ENCODE measurements at regions not wholly inside any gene's neighbourhood (a gene's known extent, or its start where the extent isn't known, plus 50 kb on each side); places are given as distances from the start of the nearest gene placed in this dataset.

DNA sequence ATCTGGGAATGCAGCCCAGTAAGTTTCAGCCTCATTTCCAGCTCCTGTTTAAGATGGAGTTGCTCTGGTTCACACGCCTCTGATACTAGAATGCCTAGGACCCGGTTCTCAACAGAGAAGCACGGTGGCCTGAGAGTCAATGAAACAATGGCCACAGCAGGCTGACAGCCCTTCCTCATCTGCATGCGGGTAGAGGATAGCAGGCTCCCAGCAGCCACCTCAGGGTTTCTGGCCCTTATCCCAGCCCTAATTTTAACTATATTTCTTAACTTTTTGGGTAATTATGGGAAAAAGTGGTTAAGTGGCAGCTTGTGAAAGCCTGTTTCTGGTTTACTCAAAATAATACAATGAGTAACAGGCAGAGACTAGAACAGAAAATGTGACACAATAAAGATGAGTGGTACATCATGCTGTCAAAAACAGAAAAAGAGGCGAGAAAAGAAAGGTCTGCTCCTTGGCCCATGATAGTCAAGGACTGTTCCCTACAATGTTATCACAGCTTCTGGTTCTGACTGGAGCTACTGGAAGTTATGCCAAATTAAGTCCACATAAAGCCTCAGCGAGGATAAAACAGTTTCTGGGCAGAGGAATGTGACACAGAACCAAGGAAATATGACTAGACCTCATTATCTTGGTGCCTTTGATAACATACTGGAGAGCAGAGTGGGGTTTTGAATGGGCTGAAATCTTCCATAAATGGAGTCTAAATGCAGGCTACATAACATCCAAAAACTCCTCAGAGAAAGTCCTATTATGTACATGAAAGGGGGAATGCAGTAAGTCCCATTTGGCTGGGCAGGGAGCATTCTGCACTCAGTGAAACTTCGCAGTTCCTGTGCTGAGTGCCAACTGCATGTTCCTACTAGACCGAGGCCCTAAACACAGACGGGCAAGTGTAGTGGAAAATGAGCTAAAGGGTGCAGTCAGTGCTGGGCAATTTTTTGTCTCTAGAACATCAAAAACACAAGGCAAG is 92.1 kb downstream of the NIBAN1 start:
- Histone ChIP-seq H3K4me3 (ENCODE audit: low read depth, low read length) (no peak overlapping the region), H3K9me3 (ENCODE audit: control insufficient read depth, insufficient read depth, low read depth, low read length) (no peaks in the 10 kb centered on the region), H3K36me3 (ENCODE audit: control insufficient read depth in 2 of 2, insufficient read depth in 1 of 2, low read length in 2 of 2) (no peaks in the 10 kb centered on the region), H3K27ac (ENCODE audit: extremely low read depth, low read depth, low read length) (no peak overlapping the region), H3K4me1 (ENCODE audit: control insufficient read depth, insufficient read depth, low read length) (no peaks in the 10 kb centered on the region)
- ChIA-PET CTCF (no interaction called here), POLR2A (no interaction called here)
- TF ChIP-seq ZNF501 (tag by site-specific recombination; IDR thresholded peaks at IDR 0.05) (no peak), ZFP69B (tag by site-specific recombination; IDR thresholded peaks at IDR 0.05) (no peak), ZNF112 (tag by site-specific recombination; IDR thresholded peaks at IDR 0.05) (no peak), ZNF140 (tag by site-specific recombination; IDR thresholded peaks at IDR 0.05) (no peak), ZNF221 (tag by site-specific recombination; IDR thresholded peaks at IDR 0.05; ENCODE audit: borderline replicate concordance) (no peak), IKZF3 (tag by site-specific recombination; IDR thresholded peaks at IDR 0.05) (no peak), ZNF548 (tag by site-specific recombination; IDR thresholded peaks at IDR 0.05) (no peak), HOXC10 (CRISPR knock-in tag; IDR thresholded peaks at IDR 0.05) (no peak), SETDB1 (IDR thresholded peaks at IDR 0.05; ENCODE audit: insufficient read length, low read length) (no peak), ZNF202 (tag by site-specific recombination; IDR thresholded peaks at IDR 0.05; ENCODE audit: borderline replicate concordance) (no peak), ZNF350 (tag by site-specific recombination; IDR thresholded peaks at IDR 0.05) (no peak), ZNF433 (tag by site-specific recombination; IDR thresholded peaks at IDR 0.05; ENCODE audit: low read depth) (no peak), ZFHX2 (tag by site-specific recombination; conservative IDR thresholded peaks at IDR 0.05) (no peak), ZNF707 (tag by site-specific recombination; IDR thresholded peaks at IDR 0.05) (no peak), ZNF274 (IDR thresholded peaks at IDR 0.05; ENCODE audit: low read length) (no peak), ZNF274 (tag by site-specific recombination; IDR thresholded peaks at IDR 0.05; ENCODE audit: borderline replicate concordance) (no peak)
- TF ChIP-seq, protein P1, sequence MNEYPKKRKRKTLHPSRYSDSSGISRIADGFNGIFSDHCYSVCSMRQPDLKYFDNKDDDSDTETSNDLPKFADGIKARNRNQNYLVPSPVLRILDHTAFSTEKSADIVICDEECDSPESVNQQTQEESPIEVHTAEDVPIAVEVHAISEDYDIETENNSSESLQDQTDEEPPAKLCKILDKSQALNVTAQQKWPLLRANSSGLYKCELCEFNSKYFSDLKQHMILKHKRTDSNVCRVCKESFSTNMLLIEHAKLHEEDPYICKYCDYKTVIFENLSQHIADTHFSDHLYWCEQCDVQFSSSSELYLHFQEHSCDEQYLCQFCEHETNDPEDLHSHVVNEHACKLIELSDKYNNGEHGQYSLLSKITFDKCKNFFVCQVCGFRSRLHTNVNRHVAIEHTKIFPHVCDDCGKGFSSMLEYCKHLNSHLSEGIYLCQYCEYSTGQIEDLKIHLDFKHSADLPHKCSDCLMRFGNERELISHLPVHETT (tag by site-specific recombination; IDR thresholded peaks at IDR 0.05), result no peak
- TF ChIP-seq, protein P2, sequence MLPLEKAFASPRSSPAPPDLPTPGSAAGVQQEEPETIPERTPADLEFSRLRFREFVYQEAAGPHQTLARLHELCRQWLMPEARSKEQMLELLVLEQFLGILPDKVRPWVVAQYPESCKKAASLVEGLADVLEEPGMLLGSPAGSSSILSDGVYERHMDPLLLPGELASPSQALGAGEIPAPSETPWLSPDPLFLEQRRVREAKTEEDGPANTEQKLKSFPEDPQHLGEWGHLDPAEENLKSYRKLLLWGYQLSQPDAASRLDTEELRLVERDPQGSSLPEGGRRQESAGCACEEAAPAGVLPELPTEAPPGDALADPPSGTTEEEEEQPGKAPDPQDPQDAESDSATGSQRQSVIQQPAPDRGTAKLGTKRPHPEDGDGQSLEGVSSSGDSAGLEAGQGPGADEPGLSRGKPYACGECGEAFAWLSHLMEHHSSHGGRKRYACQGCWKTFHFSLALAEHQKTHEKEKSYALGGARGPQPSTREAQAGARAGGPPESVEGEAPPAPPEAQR (tag by site-specific recombination; IDR thresholded peaks at IDR 0.05), result no peak
- TF ChIP-seq, protein P3, sequence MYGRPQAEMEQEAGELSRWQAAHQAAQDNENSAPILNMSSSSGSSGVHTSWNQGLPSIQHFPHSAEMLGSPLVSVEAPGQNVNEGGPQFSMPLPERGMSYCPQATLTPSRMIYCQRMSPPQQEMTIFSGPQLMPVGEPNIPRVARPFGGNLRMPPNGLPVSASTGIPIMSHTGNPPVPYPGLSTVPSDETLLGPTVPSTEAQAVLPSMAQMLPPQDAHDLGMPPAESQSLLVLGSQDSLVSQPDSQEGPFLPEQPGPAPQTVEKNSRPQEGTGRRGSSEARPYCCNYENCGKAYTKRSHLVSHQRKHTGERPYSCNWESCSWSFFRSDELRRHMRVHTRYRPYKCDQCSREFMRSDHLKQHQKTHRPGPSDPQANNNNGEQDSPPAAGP (tag by site-specific recombination; IDR thresholded peaks at IDR 0.05), result no peak
- TF ChIP-seq, protein P4, sequence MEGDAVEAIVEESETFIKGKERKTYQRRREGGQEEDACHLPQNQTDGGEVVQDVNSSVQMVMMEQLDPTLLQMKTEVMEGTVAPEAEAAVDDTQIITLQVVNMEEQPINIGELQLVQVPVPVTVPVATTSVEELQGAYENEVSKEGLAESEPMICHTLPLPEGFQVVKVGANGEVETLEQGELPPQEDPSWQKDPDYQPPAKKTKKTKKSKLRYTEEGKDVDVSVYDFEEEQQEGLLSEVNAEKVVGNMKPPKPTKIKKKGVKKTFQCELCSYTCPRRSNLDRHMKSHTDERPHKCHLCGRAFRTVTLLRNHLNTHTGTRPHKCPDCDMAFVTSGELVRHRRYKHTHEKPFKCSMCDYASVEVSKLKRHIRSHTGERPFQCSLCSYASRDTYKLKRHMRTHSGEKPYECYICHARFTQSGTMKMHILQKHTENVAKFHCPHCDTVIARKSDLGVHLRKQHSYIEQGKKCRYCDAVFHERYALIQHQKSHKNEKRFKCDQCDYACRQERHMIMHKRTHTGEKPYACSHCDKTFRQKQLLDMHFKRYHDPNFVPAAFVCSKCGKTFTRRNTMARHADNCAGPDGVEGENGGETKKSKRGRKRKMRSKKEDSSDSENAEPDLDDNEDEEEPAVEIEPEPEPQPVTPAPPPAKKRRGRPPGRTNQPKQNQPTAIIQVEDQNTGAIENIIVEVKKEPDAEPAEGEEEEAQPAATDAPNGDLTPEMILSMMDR (tag by site-specific recombination; IDR thresholded peaks at IDR 0.05), result no peak
- TF ChIP-seq, protein P5, sequence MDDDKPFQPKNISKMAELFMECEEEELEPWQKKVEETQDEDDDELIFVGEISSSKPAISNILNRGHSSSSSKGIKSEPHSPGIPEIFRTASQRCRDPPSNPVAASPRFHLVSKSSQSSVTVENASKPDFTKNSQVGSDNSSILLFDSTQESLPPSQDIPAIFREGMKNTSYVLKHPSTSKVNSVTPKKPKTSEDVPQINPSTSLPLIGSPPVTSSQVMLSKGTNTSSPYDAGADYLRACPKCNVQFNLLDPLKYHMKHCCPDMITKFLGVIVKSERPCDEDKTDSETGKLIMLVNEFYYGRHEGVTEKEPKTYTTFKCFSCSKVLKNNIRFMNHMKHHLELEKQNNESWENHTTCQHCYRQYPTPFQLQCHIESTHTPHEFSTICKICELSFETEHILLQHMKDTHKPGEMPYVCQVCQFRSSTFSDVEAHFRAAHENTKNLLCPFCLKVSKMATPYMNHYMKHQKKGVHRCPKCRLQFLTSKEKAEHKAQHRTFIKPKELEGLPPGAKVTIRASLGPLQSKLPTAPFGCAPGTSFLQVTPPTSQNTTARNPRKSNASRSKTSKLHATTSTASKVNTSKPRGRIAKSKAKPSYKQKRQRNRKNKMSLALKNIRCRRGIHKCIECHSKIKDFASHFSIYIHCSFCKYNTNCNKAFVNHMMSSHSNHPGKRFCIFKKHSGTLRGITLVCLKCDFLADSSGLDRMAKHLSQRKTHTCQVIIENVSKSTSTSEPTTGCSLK (tag by site-specific recombination; IDR thresholded peaks at IDR 0.05), result no peak
